ENCODE measurements at regions not wholly inside any gene's neighbourhood (a gene's known extent, or its start where the extent isn't known, plus 50 kb on each side); places are given as distances from the start of the nearest gene placed in this dataset.

DNA sequence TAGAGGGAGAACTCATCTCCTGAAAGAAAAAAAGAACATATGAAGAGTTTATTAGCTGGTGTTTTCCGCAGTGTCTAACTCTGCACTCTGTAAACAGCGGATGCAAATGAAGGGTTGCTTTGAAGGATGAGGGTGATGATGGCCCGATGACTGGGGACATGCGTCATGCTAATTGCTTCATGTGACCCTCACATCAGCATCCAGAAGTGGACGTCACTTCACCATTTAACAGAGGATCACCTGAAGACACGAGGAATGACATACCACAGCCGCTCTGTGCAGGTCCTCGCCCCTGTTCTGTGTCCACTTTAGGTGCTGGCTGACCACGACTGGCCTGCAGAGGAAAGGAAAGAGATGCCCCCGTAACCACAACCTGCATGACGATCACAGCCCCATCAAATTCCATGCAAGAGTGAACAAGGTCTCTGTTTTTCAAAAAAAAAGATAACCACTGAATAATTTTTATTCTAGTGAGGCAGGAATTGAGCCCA, 82.9 kb downstream of the KLF6 start:
- Mint-ChIP-seq H3K4me3 (no peak overlapping the region), H3K36me3 (ENCODE audit: low read depth) (no peaks in the 10 kb centered on the region), H3K27me3 (peaks cover 5% of the 10 kb centered on the region), H3K27ac (no peak overlapping the region), H3K9me3 (no peaks in the 10 kb centered on the region), H3K4me1 (ENCODE audit: low read depth) (peaks cover 8% of the 10 kb centered on the region)
- intact Hi-C loops (cut with micrococcal nuclease): no loop called here

GRCh38 chr10:3701491-3701890, 83.5 kb downstream of the KLF6 start:
- Mint-ChIP-seq H3K27ac (no peak overlapping the region), H3K4me1 (ENCODE audit: low read depth) (peaks cover 8% of the 10 kb centered on the region), H3K27me3 (peaks cover 5% of the 10 kb centered on the region), H3K9me3 (no peaks in the 10 kb centered on the region), H3K36me3 (ENCODE audit: low read depth) (no peaks in the 10 kb centered on the region), H3K4me3 (no peak overlapping the region)
- intact Hi-C loops (cut with micrococcal nuclease): no loop called here

GRCh38 chr10:3700531-3701076, 84.4 kb downstream of the KLF6 start:
- H3K9me3 Mint-ChIP-seq: no peaks in the 10 kb centered on the region
- intact Hi-C loops (cut with micrococcal nuclease): no loop called here
- H3K4me1 Mint-ChIP-seq (ENCODE audit: low read depth): peaks cover 8% of the 10 kb centered on the region
- H3K36me3 Mint-ChIP-seq (ENCODE audit: low read depth): no peaks in the 10 kb centered on the region
- peaks cover 5% of the 10 kb centered on the region for H3K27me3 Mint-ChIP-seq
- H3K4me3 Mint-ChIP-seq: no peak overlapping the region
- no peak overlapping the region for H3K27ac Mint-ChIP-seq

DNA sequence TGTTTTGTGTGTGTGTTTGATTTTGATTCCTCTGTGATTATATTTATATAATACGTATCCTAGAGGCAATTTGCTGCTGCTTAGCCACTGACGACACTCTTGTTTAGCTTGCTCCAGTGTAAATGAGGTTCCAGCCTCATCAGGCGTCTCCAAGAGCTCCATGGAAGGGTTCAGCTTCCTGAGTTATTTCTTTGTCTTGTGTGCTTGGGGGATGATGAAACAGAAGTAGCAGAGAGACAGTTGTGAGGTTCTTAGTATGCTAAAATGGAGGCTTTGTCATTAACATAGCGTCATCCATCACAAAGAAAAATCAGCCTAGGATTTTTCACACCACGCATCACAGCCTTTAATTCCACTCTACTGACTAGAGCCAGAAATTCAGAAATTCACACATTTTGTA, 85.1 kb downstream of the KLF6 start:
- no peaks in the 10 kb centered on the region for H3K36me3 Mint-ChIP-seq (ENCODE audit: low read depth)
- H3K4me3 Mint-ChIP-seq: no peak overlapping the region
- peaks cover 5% of the 10 kb centered on the region for H3K27me3 Mint-ChIP-seq
- no peak overlapping the region for H3K27ac Mint-ChIP-seq
- H3K4me1 Mint-ChIP-seq (ENCODE audit: low read depth): peaks cover 2% of the 10 kb centered on the region
- intact Hi-C loops (cut with micrococcal nuclease): no loop called here
- H3K9me3 Mint-ChIP-seq: no peaks in the 10 kb centered on the region

DNA sequence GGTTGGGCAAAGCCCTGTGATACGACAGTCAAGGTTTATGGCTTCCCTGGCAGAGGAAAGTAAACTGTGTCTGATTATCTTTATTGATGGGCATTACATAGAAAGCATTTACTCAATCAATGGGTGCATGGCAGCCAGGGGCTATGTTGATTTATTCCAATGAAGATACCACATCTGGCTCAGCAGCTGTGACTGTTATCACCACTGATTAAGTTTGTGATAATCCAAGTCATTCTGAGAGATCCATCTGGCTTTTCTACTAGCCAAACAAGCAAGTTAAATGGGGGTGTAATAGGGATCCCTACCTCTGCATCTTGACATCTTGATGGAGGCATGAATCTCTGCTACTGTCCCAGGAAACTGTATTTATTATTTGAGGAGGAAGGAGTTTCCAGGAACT, 86.7 kb downstream of the KLF6 start:
- Mint-ChIP-seq H3K9me3 (no peaks in the 10 kb centered on the region), H3K4me3 (no peak overlapping the region), H3K4me1 (ENCODE audit: low read depth) (no peaks in the 10 kb centered on the region), H3K27me3 (peaks cover 5% of the 10 kb centered on the region), H3K36me3 (ENCODE audit: low read depth) (no peaks in the 10 kb centered on the region), H3K27ac (no peak overlapping the region)
- intact Hi-C loops (cut with micrococcal nuclease): no loop called here

GRCh38 chr10:3693698-3694080, 91.3 kb downstream of the KLF6 start:
- intact Hi-C loops (cut with micrococcal nuclease): no loop called here
- H3K4me1 Mint-ChIP-seq (ENCODE audit: low read depth): no peaks in the 10 kb centered on the region

GRCh38 chr10:3693022-3693697, 91.8 kb downstream of the KLF6 start:
- H3K4me3 Mint-ChIP-seq: no peak overlapping the region
- no peaks in the 10 kb centered on the region for H3K36me3 Mint-ChIP-seq (ENCODE audit: low read depth)

More at GRCh38 chr10:3693698-3694080, 91.3 kb downstream of the KLF6 start:
- Mint-ChIP-seq H3K36me3 (ENCODE audit: low read depth) (no peaks in the 10 kb centered on the region), H3K4me3 (no peak overlapping the region), H3K27ac (no peak overlapping the region), H3K27me3 (peaks cover 8% of the 10 kb centered on the region), H3K9me3 (no peaks in the 10 kb centered on the region)

GRCh38 chr10:3692387-3692999, 92.5 kb downstream of the KLF6 start:
- Mint-ChIP-seq H3K9me3 (no peaks in the 10 kb centered on the region), H3K4me3 (no peak overlapping the region), H3K27ac (no peak overlapping the region), H3K36me3 (ENCODE audit: low read depth) (no peaks in the 10 kb centered on the region), H3K27me3 (peaks cover 4% of the 10 kb centered on the region), H3K4me1 (ENCODE audit: low read depth) (no peaks in the 10 kb centered on the region)
- intact Hi-C loops (cut with micrococcal nuclease): no loop called here

More at GRCh38 chr10:3693022-3693697, 91.8 kb downstream of the KLF6 start:
- no peaks in the 10 kb centered on the region for H3K4me1 Mint-ChIP-seq (ENCODE audit: low read depth)
- no peaks in the 10 kb centered on the region for H3K9me3 Mint-ChIP-seq
- H3K27me3 Mint-ChIP-seq: peaks cover 8% of the 10 kb centered on the region
- no peak overlapping the region for H3K27ac Mint-ChIP-seq
- intact Hi-C loops (cut with micrococcal nuclease): no loop called here

DNA sequence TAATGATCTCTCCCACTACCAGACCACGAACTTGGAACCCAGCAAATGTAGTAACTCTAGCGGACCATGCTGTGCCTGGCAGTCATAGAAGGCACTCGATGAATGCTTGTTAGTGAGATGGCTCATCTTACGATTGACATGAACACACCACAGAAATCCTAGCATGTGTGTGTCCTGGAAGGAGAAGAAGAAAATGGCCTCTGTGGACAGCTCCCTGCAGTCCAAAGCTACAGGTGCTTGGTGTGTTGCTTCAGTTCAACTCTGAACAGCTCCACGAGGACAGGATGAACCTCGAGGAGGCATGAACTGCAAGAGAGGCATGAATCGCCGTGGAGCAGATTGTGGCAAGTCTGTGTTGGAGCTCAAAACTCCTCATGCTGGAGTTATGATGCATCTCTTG, 93.5 kb downstream of the KLF6 start:
- Mint-ChIP-seq H3K27me3 (peaks cover 6% of the 10 kb centered on the region), H3K4me3 (no peak overlapping the region), H3K4me1 (ENCODE audit: low read depth) (no peaks in the 10 kb centered on the region), H3K9me3 (no peaks in the 10 kb centered on the region), H3K27ac (no peak overlapping the region), H3K36me3 (ENCODE audit: low read depth) (no peaks in the 10 kb centered on the region)
- intact Hi-C loops (cut with micrococcal nuclease): no loop called here

- H3K9me3 Mint-ChIP-seq: no peaks in the 10 kb centered on the region
- H3K27ac Mint-ChIP-seq: no peak overlapping the region
- no peaks in the 10 kb centered on the region for H3K36me3 Mint-ChIP-seq (ENCODE audit: low read depth)
- H3K4me1 Mint-ChIP-seq (ENCODE audit: low read depth): no peaks in the 10 kb centered on the region
- H3K27me3 Mint-ChIP-seq: peaks cover 6% of the 10 kb centered on the region
- H3K4me3 Mint-ChIP-seq: no peak overlapping the region
- intact Hi-C loops (cut with micrococcal nuclease): no loop called here
Observed at GRCh38 chr10:3689871-3690510, 95.0 kb downstream of the KLF6 start.

DNA sequence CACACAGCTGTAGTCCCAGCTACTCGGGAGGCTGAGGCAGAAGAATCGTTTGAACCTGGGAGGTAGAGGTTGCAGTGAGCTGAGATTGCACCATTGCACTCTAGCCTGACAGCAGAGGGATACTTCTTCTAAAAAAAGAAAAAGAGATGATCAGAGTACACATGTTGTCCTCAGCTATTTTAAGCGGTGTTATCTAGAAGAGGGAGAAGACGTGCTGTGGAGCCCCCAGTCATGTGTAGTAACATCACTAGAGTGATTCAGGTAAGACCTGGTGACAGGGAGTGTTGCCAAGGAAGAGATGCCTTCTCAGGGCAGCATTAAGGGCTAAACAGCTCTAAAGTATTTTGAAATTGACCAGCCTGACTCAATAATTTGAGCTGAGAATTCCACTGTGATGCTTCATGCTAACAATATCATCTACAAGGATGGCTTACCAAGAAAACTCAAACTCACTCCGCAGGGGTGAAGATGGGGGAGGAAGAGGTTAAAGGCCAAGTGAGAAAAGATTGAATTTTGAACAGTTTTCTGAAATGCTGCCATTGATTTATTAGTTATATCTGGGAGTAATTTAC, 97.4 kb downstream of the KLF6 start:
- no peak overlapping the region for H3K27ac Mint-ChIP-seq
- H3K4me3 Mint-ChIP-seq: no peak overlapping the region
- no peaks in the 10 kb centered on the region for H3K9me3 Mint-ChIP-seq
- peaks cover 8% of the 10 kb centered on the region for H3K27me3 Mint-ChIP-seq
- intact Hi-C loops (cut with micrococcal nuclease): no loop called here
- no peaks in the 10 kb centered on the region for H3K36me3 Mint-ChIP-seq (ENCODE audit: low read depth)
- no peaks in the 10 kb centered on the region for H3K4me1 Mint-ChIP-seq (ENCODE audit: low read depth)

DNA sequence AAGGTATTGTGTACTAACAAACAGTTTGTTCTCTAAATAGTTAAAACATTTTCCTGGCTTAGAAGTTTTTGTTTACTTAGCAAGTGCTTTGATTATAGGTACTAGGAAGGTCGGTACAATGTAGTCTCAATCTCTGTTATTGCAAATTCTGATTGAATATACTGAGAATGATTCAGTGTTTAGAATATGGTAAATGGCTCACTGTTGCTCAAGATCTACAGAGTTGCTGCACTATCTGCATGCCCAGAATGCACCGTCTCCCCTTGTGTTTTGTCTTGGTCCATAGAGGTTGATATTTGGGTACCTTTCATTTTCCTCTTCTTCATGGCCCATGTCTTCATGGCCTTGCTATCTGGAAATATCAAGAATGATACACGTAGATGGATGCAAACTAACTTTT, 99.6 kb downstream of the KLF6 start:
- no peaks in the 10 kb centered on the region for H3K9me3 Mint-ChIP-seq
- intact Hi-C loops (cut with micrococcal nuclease): no loop called here
- peaks cover 8% of the 10 kb centered on the region for H3K27me3 Mint-ChIP-seq

GRCh38 chr10:3684891-3685290, 100.1 kb downstream of the KLF6 start:
- Mint-ChIP-seq H3K4me1 (ENCODE audit: low read depth) (no peaks in the 10 kb centered on the region), H3K9me3 (no peaks in the 10 kb centered on the region), H3K4me3 (no peak overlapping the region), H3K36me3 (ENCODE audit: low read depth) (no peaks in the 10 kb centered on the region), H3K27me3 (peaks cover 8% of the 10 kb centered on the region), H3K27ac (no peak overlapping the region)
- intact Hi-C loops (cut with micrococcal nuclease): no loop called here

More for the DNA sequence above, 99.6 kb downstream of the KLF6 start:
- Mint-ChIP-seq H3K4me1 (ENCODE audit: low read depth) (no peaks in the 10 kb centered on the region), H3K36me3 (ENCODE audit: low read depth) (no peaks in the 10 kb centered on the region), H3K4me3 (no peak overlapping the region), H3K27ac (no peak overlapping the region)

DNA sequence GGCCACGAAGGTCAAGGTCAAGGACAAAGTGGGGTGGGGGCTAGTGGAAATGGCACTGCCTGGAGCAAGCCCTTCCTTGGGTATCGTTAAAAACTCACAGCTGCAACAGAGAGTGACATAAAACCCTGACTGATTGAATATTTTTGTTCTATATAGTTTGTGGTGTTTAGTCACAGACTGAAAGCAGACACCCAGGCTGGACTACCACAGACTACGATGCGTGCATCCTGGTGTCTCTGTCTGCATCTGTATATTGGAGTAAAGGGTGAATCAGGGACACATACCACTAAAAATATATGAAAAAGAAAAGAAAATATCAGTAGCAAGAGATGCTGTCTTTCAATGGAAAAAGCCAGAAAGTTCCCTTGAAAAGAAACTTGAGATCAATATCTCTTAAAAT, 101.4 kb downstream of the KLF6 start:
- no peak overlapping the region for H3K4me3 Mint-ChIP-seq

More for the DNA sequence above, 101.4 kb downstream of the KLF6 start:
- no peaks in the 10 kb centered on the region for H3K4me1 Mint-ChIP-seq (ENCODE audit: low read depth)
- no peak overlapping the region for H3K27ac Mint-ChIP-seq
- H3K36me3 Mint-ChIP-seq (ENCODE audit: low read depth): no peaks in the 10 kb centered on the region
- H3K27me3 Mint-ChIP-seq: peaks cover 8% of the 10 kb centered on the region
- no peaks in the 10 kb centered on the region for H3K9me3 Mint-ChIP-seq
- intact Hi-C loops (cut with micrococcal nuclease): no loop called here
